ENCODE measurements at regions not wholly inside any gene's neighbourhood (a gene's known extent, or its start where the extent isn't known, plus 50 kb on each side); places are given as distances from the start of the nearest gene placed in this dataset.
"Not testable (repeated sequence)": the region's sequence is repeated elsewhere in the genome, so short reads cannot be mapped to it uniquely, and the experiment has no call there.

DNA sequence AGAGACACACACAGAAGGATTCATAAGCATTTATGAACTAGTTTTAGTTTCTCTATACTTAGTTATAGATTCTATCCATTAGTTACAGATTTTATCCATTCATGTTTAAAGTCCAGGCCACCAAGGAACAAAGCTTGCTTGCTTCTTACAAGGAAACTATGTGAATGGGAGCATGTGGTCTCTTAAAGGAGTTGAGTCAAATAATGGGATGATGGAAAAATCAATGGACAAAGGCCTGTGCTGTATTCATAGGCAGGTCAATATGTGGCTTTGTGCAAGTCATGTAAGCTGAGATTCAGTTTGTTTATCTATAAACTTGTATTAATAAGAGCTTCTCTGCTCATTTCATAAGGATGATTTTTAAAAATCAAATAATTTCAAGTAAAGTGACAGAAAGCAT lies 172.8 kb upstream of the CDK1 start:
- H3K4me3 Mint-ChIP-seq = no peak overlapping the region
- no peak overlapping the region for H3K27ac Mint-ChIP-seq
- no peaks in the 10 kb centered on the region for H3K9me3 Mint-ChIP-seq
- H3K36me3 Mint-ChIP-seq (ENCODE audit: low read depth) = peaks cover 4% of the 10 kb centered on the region
- H3K27me3 Mint-ChIP-seq (ENCODE audit: insufficient read depth) = no peaks in the 10 kb centered on the region
- intact Hi-C loops (cut with micrococcal nuclease) = no loop called here
- no peak for DNase-seq (ENCODE audit: low spot score)
- H3K4me1 Mint-ChIP-seq (ENCODE audit: low read depth) = peaks cover 14% of the 10 kb centered on the region

DNA sequence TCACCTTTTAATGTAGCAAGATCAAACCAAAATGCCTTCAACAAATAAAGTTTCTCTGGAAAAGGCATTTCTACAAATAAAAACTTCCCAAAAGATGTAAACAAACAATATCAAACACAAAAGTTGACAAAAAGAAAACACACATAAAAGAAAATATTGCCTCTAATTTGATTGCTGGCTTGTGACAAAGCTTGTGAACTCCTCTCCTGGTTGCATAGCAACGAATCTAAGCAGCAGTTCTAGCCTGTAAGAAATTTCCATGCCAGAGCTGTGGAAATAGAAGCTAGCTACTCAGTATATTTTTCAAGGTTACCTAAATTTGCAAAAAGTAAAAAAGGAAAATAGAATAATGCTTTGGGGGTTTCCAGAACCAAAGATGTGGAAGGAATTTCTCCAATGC lies 173.9 kb upstream of the CDK1 start:
- intact Hi-C loops (cut with micrococcal nuclease) = no loop called here
- peaks cover 13% of the 10 kb centered on the region for H3K4me1 Mint-ChIP-seq (ENCODE audit: low read depth)
- no peak overlapping the region for H3K4me3 Mint-ChIP-seq
- H3K9me3 Mint-ChIP-seq = no peaks in the 10 kb centered on the region
- no peak overlapping the region for H3K27ac Mint-ChIP-seq
- H3K27me3 Mint-ChIP-seq (ENCODE audit: insufficient read depth) = no peaks in the 10 kb centered on the region
- no peak for DNase-seq (ENCODE audit: low spot score)
- H3K36me3 Mint-ChIP-seq (ENCODE audit: low read depth) = peaks cover 4% of the 10 kb centered on the region

- no peak overlapping the region for H3K27ac Mint-ChIP-seq
- peaks cover 6% of the 10 kb centered on the region for H3K36me3 Mint-ChIP-seq (ENCODE audit: low read depth)
- H3K4me1 Mint-ChIP-seq (ENCODE audit: low read depth) = peaks cover 26% of the 10 kb centered on the region
- no peak for DNase-seq (ENCODE audit: low spot score)
- no peaks in the 10 kb centered on the region for H3K9me3 Mint-ChIP-seq
- no peak overlapping the region for H3K4me3 Mint-ChIP-seq
- intact Hi-C loops (cut with micrococcal nuclease) = loop anchor here (1.0 kb wide), 1 partner anchor 24 kb away; no protein-coding TSS in a partner anchor
- no peaks in the 10 kb centered on the region for H3K27me3 Mint-ChIP-seq (ENCODE audit: insufficient read depth)
These were observed 180.8 kb upstream of the CDK1 start for GRCh38 chr10:60597513-60597912.

DNA sequence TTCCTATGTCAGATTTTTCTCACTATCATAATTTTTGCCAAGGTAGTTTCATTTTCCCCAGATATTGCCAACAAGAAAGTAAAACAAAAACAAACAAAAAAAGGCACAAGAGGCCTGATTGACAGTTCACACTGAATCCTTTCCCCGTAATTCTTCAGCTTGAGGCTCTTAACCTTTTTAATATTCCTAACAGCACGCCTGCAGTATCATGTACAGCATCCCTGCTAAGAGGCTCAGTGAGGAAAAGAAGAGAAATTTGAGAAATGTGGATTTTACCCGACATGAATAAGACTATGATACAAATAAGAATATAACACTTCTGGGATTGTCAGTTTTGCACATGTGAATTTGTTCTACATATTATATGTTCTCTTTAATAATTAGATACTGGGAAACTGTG lies 182.4 kb upstream of the CDK1 start:
- Mint-ChIP-seq H3K27ac (no peak overlapping the region), H3K9me3 (no peaks in the 10 kb centered on the region), H3K27me3 (ENCODE audit: insufficient read depth) (no peaks in the 10 kb centered on the region), H3K36me3 (ENCODE audit: low read depth) (peaks cover 11% of the 10 kb centered on the region), H3K4me3 (no peak overlapping the region), H3K4me1 (ENCODE audit: low read depth) (peaks cover 26% of the 10 kb centered on the region)
- DNase-seq (ENCODE audit: low spot score) = no peak
- intact Hi-C loops (cut with micrococcal nuclease) = loop anchor here (2.0 kb wide), 1 partner anchor 15 kb away; no protein-coding TSS in a partner anchor

DNA sequence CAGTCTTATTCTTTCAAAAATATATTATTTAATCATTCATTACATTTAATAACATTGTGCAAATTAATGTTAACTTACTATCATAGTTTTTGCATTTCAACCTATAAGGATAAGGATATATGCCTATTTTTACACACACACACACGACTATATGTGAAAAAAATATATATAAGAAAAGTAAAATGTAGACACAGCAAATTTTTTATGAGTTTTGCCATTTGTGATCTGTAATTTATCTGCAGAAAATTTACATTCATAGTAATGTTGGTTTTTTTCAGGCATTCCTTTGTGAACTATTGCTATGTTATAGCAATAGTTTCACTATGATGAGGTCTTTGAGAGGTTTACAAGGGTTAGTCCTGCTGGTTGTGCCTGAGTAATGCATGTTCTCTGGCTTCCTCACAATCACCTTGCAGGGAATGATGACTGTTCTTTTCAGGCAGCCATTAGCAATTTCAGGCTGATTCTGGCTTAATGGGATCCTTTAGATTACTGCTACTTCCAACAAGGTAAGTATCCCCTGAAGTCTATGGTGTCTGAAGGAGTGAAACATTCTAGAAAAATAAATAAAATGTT lies 183.7 kb upstream of the CDK1 start:
- H3K27ac Mint-ChIP-seq = no peak overlapping the region
- no peak for DNase-seq (ENCODE audit: low spot score)

DNA sequence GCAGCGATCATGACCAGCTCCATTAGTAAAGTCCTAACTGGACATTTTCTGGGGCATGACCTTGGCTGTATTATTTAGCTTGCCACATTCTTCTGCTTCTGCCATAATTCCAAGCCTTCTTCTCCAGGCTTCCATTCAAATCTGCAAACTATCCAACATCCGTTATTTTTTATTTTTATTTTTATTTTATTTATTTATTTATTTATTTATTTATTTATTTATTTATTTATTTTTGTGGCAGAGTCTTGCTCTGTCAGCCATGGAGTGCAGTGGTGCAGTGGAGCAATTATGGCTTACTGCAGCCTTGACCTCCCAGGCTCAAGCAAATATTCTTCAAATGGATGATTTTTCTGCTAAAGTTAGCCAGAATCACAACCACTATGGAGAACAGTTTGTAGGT lies 187.2 kb upstream of the CDK1 start:
- no peak overlapping the region for H3K4me3 Mint-ChIP-seq
- peaks cover 13% of the 10 kb centered on the region for H3K36me3 Mint-ChIP-seq (ENCODE audit: low read depth)
- no peaks in the 10 kb centered on the region for H3K9me3 Mint-ChIP-seq
- DNase-seq (ENCODE audit: low spot score) = no peak
- H3K27ac Mint-ChIP-seq = no peak overlapping the region
- H3K27me3 Mint-ChIP-seq (ENCODE audit: insufficient read depth) = no peaks in the 10 kb centered on the region
- intact Hi-C loops (cut with micrococcal nuclease) = no loop called here
- peaks cover 15% of the 10 kb centered on the region for H3K4me1 Mint-ChIP-seq (ENCODE audit: low read depth)

More for the DNA sequence above, 183.7 kb upstream of the CDK1 start:
- intact Hi-C loops (cut with micrococcal nuclease) = loop anchor here (1.0 to 2.0 kb wide), 2 partner anchors 16 to 18 kb away; no protein-coding TSS in a partner anchor
- Mint-ChIP-seq H3K4me3 (no peak overlapping the region), H3K9me3 (no peaks in the 10 kb centered on the region), H3K36me3 (ENCODE audit: low read depth) (peaks cover 11% of the 10 kb centered on the region), H3K27me3 (ENCODE audit: insufficient read depth) (no peaks in the 10 kb centered on the region), H3K4me1 (ENCODE audit: low read depth) (peaks cover 26% of the 10 kb centered on the region)

- Mint-ChIP-seq H3K27me3 (ENCODE audit: insufficient read depth) (no peaks in the 10 kb centered on the region), H3K36me3 (ENCODE audit: low read depth) (peaks cover 21% of the 10 kb centered on the region), H3K27ac (no peak overlapping the region), H3K4me1 (ENCODE audit: low read depth) (no peaks in the 10 kb centered on the region), H3K4me3 (no peak overlapping the region), H3K9me3 (no peaks in the 10 kb centered on the region)
- intact Hi-C loops (cut with micrococcal nuclease) = no loop called here
- no peak for DNase-seq (ENCODE audit: low spot score)
These were observed 188.9 kb upstream of the CDK1 start for GRCh38 chr10:60589376-60589775.

GRCh38 chr10:60581782-60582181 lies 192.1 kb upstream of the ANK3 start:
- H3K27ac Mint-ChIP-seq; H3K27me3 Mint-ChIP-seq (ENCODE audit: insufficient read depth); DNase-seq (ENCODE audit: low spot score); H3K4me1 Mint-ChIP-seq (ENCODE audit: low read depth); H3K4me3 Mint-ChIP-seq; intact Hi-C loops (cut with micrococcal nuclease): not testable (repeated sequence)
- Mint-ChIP-seq H3K36me3 (ENCODE audit: low read depth) (peaks cover 30% of the 10 kb centered on the region), H3K9me3 (peaks cover 17% of the 10 kb centered on the region)

- no peaks in the 10 kb centered on the region for H3K27me3 Mint-ChIP-seq (ENCODE audit: insufficient read depth)
These were observed 188.5 kb upstream of the ANK3 start for GRCh38 chr10:60578217-60578616.

GRCh38 chr10:60576130-60577069 lies 186.7 kb upstream of the ANK3 start:
- no peak for DNase-seq (ENCODE audit: low spot score)
- peak overlapping the region; percentile 50 for H3K27ac Mint-ChIP-seq
- intact Hi-C loops (cut with micrococcal nuclease) = loop anchor here (1.0 to 10.0 kb wide), 2 partner anchors 18 to 342 kb away; no protein-coding TSS in a partner anchor

More at GRCh38 chr10:60578217-60578616, 188.5 kb upstream of the ANK3 start:
- H3K27ac Mint-ChIP-seq = no peak overlapping the region
- peaks cover 16% of the 10 kb centered on the region for H3K9me3 Mint-ChIP-seq
- H3K36me3 Mint-ChIP-seq (ENCODE audit: low read depth) = peaks cover 21% of the 10 kb centered on the region
- H3K4me3 Mint-ChIP-seq = no peak overlapping the region
- intact Hi-C loops (cut with micrococcal nuclease) = loop anchor here (10.0 kb wide), 1 partner anchor 343 kb away; no protein-coding TSS in a partner anchor
- peaks cover 39% of the 10 kb centered on the region for H3K4me1 Mint-ChIP-seq (ENCODE audit: low read depth)
- DNase-seq (ENCODE audit: low spot score) = no peak

DNA sequence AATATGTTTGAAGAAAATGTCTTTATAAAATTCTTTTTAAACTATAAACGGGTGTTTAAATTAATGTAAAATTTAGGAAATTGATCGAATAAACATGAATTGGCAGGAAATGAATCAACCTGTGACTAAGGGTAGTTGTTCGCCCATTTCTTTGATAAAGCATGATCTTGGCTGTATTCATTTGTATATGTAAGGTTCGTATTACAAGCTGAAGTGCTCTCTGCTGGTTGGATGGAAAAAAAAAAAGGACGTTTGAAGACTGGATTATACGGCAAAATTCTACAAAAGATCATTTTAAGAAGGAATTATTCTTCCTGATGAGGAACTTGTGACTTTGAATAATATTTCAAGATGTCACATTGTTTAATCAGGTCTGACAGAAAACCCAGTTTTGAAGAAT lies 185.4 kb upstream of the ANK3 start:
- H3K4me1 Mint-ChIP-seq (ENCODE audit: low read depth) = peaks cover 60% of the 10 kb centered on the region

More at GRCh38 chr10:60576130-60577069, 186.7 kb upstream of the ANK3 start:
- Mint-ChIP-seq H3K4me1 (ENCODE audit: low read depth) (peaks cover 52% of the 10 kb centered on the region), H3K9me3 (peaks cover 5% of the 10 kb centered on the region), H3K4me3 (peak overlapping the region; percentile 62), H3K27me3 (ENCODE audit: insufficient read depth) (no peaks in the 10 kb centered on the region), H3K36me3 (ENCODE audit: low read depth) (peaks cover 12% of the 10 kb centered on the region)

GRCh38 chr10:60574388-60574787 lies 184.7 kb upstream of the ANK3 start:
- peak overlapping the region; percentile 61 for H3K27ac Mint-ChIP-seq
- intact Hi-C loops (cut with micrococcal nuclease) = loop anchor here (5.0 to 10.0 kb wide), 2 partner anchors 340 to 667 kb away; partner anchors contain the start of gene CCDC6
- peaks cover 62% of the 10 kb centered on the region for H3K4me1 Mint-ChIP-seq (ENCODE audit: low read depth)
- DNase-seq (ENCODE audit: low spot score) = no peak
- H3K27me3 Mint-ChIP-seq (ENCODE audit: insufficient read depth) = no peaks in the 10 kb centered on the region
- H3K4me3 Mint-ChIP-seq = peak overlapping the region; percentile 16
- H3K9me3 Mint-ChIP-seq = peaks cover 5% of the 10 kb centered on the region
- H3K36me3 Mint-ChIP-seq (ENCODE audit: low read depth) = peaks cover 19% of the 10 kb centered on the region

More for the DNA sequence above, 185.4 kb upstream of the ANK3 start:
- Mint-ChIP-seq H3K27me3 (ENCODE audit: insufficient read depth) (no peaks in the 10 kb centered on the region), H3K27ac (peak overlapping the region; percentile 66), H3K4me3 (peak overlapping the region; percentile 37), H3K9me3 (peaks cover 5% of the 10 kb centered on the region), H3K36me3 (ENCODE audit: low read depth) (peaks cover 16% of the 10 kb centered on the region)
- DNase-seq (ENCODE audit: low spot score) = no peak
- intact Hi-C loops (cut with micrococcal nuclease) = loop anchor here (10.0 kb wide), 1 partner anchor 340 kb away; no protein-coding TSS in a partner anchor

DNA sequence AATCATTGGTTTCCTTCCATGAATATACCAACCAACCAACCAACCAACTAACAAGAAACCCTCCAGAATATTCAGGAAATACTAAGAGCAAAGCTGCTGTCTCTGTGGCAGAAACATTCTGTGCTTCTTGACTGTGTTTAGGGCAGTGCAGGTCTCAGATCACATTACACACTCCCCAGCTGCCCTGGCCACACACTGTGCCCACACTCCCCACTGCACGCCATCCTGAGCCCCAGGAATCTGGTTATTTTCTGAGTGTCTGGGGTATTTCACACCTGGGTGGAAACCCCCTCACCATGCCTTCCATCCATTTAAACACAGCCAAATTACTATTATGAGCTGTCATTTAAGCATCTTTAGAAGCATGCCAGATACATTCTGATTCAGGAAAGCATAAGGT lies 183.7 kb upstream of the ANK3 start:
- DNase-seq (ENCODE audit: low spot score) = peak; percentile 51
- Mint-ChIP-seq H3K36me3 (ENCODE audit: low read depth) (peaks cover 21% of the 10 kb centered on the region), H3K4me1 (ENCODE audit: low read depth) (peaks cover 62% of the 10 kb centered on the region), H3K4me3 (peak overlapping the region; percentile 92), H3K9me3 (peaks cover 5% of the 10 kb centered on the region), H3K27ac (peak overlapping the region; percentile 87), H3K27me3 (ENCODE audit: insufficient read depth) (no peaks in the 10 kb centered on the region)
- intact Hi-C loops (cut with micrococcal nuclease) = loop anchor here (1.0 to 10.0 kb wide), 10 partner anchors 24 to 693 kb away; partner anchors contain the start of gene CCDC6

Measured in activated T-helper 1 cell treated with anti-CD3 and anti-CD28 coated beads, Interleukin-12 subunit alpha, Interleukin-12 subunit beta, Interleukin-2, Interleukin-4 antibody, amounts not matched to agents 30 ng/mL and 10 ng/mL and 1 ng/mL, durations not matched to agents 14 hours and 24 hours and 36 hours (primary cell).